Anterior cingulate cortex (tissue), 58 donors: ENCODE measurements at regions not wholly inside any gene's neighbourhood (a gene's known extent, or its start where the extent isn't known, plus 50 kb on each side); places are given as distances from the start of the nearest gene placed in this dataset.

Experiments
- DNase-seq, 58 donors: peaks; one replicate each; lab custom pipeline; 2025; lab: John Stamatoyannopoulos, UW

DNA sequence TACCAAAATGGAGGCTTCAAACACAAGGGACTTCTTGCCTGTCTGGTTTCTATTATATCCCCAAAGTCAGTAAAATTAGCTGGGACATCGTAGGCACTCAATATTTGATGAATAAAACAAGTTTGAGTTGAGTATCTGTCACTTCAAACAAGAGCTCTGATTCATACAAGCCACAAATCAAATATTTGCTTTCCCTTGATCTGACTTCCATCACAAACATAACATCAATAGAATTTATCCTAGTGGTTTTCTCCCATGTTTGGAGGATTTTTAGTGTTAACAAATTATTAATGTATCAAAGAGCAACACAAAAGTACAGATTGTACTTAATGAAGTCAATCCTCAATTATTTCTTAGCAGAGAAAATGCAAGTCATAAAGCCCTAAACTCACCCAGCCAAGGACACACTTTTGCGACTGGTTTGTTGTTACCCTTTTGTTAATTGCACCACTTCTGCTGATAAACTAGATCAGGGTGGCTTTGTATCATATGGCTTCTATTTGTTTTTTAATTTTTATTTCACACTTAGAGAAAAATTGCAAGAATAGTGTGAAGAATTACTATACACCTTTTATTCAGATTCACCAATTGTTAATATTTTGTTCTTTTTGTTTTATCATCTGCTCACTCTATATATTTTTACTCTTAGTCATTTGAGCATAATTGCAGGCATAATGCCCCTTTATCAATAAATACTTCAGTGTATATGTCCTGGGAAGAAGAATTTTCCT is 117.4 kb upstream of the PRDM1 start:
- no peak for DNase-seq

DNA sequence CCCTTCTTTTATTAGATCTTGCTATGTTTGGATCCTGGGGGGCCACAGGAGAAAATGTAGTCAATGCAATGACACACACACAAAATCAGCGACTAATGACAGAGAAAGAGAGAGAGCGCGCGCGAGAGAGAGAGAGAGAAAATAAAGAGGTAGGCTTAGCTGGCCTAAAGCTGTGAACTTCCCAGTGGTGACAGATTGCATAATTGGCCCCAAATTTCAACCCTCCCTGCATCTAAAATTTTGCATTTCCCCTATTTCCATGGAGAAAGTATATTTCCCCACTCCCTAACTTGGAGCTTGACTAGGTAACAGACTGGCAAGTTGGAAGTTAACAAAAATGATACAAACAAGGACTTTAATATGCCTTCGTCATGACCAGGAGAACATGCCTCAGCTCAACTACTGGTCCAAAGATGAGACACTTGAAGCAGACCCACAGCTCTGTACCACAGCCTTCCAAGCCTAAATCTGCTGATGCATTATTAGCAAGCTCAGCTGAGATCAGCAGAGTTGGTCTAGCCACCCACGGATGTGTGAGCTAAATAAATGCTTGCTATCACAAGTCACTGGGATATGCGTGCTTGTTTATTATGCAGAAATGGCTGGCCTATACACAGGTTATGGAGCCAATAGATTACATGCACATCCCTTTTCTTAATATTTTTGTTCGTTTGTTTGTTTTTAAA is 118.1 kb upstream of the PRDM1 start:
- no peak for DNase-seq

- no peak for DNase-seq
Measured at GRCh38 chr6:105966481-105966880, 119.7 kb upstream of the PRDM1 start.

DNA sequence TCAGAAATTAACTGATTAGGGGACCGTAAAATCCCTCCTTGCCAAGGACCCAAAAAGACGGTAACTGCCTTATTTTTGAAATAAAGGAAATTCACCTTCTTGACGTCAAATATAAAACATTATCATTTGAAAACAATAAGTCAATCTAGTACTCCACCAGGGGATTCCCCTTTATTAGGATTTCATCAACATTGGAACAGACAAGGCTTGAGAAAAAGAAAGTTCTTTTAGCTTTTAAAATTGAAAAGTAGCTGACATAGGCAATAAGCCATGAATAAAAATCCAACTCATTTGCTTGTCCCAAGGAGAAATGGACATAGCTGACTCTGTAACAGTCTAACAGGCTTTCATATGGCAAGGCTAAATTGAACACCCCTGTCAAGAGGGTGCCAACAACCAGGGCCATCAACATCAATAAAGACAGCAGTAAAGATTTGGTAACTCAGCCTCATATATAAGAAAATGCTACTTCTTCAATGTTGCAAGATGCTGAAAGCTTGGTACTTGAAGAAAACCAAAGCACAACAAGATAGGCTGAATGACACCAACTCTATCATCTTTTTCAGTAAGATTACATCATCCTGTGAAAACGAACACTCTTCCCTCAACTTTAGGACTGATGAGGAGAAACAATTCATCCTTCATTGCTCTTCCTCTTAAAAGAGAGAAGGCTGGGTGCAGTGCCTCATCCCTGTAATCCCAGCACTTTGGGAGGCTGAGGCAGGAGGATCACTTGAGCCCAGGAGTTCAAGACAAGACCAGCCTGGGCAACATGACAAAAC is 121.0 kb upstream of the PRDM1 start:
- DNase-seq = no peak

DNA sequence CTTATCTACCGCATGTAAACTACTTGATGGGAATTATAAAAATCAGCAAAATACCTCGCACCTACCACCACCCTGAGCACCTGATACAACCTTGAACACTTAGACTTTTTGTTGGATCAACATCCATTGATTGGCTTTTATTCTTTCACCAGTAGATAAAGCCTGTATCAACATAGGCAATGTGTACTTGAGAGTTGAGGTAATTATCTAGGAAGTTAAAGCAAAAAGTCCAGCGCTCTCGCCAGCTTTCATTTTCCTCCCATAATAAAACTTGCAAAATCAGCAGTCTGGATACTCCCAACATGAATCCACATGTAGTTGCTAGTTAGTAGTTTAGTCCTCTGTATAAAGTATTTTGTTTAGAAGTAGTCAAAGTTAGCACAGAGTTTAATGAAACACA is 132.0 kb upstream of the PRDM1 start:
- DNase-seq = no peak

DNA sequence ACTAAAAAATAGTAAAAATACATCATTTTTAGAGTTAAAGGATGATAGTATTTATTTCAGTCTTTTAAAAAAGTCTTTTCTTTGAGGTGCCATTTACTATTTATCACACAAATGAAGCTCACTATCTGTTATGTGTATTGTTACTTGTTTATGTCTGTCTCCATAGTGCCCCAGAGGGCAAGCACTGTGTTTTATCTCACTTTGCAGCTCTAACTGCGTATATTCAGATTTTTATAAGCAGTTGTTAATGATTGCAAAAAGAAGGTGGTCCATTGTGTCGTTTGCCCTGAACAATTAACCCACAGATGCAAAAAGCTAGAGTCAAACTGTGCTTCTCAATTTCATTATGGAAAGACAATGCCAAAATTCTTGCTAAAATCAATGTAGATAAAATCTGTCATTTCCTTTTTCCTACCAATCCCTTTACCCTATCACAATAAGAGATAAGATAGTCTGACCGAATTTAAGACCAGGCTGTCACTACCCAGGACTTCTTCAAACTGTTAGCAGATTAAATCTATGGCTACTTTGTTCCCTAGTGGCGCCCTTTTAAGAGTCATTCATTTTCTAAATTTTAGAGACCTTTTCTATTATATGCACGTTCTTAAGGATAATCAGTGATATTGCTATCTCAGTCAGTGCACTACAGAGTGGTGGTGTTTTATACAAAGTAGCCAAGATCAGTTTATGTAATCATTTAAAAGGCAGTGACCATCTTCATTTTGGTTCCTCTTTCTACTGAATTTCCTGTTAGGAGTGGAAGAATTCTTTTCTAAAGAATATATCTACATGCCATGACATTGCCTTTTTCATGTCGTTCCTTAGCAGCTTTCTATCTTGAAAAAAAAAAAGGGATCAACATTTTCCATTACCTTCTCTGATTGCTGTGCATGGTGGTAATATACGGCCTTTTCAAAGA is 133.1 kb upstream of the PRDM1 start:
- no peak for DNase-seq

DNA sequence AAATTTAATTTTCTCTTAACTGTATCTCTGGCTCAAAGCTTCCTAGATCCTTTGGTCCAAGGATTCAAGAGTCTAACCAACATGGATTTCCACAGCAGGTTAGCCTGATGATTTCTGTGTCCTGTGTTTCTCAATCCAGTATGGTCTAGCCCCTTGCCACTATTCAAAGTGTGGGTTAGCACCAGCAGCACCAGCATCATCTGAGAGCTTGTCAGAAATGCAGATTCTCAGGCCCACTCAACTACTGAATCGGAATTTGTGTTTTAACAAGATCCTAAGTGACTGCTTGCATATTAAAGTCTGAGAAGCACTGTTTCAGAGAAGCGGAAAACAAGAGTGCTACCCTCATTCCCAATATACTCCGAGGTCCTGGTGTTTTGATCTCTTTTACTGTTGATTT is 133.8 kb upstream of the PRDM1 start:
- no peak for DNase-seq

DNA sequence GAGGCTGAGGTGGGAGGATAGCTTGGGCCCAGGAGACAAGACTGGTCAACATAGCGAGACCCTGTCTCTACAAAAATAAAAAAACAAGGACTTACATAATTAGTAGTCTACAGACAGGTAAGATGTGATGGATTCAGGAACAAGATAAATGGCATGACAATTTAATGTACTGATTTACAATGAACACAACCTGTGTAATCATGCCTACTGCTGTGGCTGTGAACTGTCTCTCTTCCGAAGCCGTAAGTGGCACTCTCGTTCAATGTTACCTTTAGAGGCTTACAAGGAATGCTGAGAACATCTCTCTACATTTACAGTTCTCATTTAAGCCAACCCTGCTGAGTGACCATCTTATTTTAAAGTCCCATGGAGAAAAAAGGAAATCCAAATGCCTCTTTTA is 134.8 kb upstream of the PRDM1 start:
- DNase-seq = no peak

GRCh38 chr6:105949869-105950268 is 136.3 kb upstream of the PRDM1 start:
- no peak for DNase-seq

DNA sequence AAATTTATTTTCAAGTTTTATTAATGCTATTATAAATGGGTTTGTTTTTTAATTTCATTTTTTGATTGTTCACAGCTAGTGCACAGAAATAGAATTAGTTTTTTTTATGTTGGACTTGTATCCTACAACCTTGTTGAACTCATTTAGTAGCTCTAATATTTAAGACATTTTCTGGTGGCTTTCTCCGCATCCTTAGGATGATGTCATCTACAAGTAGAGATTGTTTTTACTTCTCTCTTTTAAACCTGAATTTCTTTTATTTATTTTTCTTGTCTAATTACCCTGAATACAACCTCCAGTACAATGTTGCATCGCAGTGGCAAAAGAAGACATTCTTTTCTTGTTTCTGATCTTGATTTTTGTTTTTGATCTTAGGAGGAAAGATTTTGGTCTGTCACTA is 142.6 kb upstream of the PRDM1 start:
- no peak for DNase-seq

DNA sequence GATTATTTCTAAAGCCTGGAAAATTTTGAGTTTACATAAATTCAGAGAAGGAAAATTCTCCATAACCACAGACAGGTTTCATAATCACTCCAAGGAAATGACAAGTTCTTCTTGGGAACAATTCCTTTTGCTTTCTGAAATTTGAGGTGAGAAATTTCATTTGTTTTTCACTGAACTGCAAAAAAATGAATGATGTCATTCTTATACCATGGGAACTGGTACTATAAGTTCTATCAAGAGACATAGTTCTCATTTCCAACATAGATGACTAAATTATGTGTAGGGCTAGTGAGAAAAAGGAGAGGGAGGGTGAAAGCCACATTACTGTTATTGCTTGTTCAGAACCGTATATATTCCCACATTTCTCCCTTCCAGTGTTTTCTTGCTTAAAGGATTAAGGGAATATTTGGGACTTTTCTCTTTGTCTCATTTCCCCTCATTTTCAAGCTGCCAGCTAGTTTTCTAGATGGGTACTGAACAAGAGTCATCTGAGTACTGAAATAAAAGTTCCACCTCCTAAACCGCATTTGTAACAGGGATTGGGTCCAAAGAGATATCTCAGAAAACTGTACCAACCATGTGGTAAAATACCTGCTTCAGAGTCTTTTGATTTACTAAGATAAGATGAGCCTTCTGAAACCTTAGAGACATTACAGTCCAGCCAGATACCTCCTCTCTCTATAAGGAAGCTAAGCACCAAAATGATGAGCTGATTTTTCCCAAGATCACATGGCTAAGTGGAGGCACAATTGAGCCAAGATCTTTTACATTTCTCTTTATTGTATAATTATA is 144.3 kb upstream of the PRDM1 start:
- no peak for DNase-seq

DNA sequence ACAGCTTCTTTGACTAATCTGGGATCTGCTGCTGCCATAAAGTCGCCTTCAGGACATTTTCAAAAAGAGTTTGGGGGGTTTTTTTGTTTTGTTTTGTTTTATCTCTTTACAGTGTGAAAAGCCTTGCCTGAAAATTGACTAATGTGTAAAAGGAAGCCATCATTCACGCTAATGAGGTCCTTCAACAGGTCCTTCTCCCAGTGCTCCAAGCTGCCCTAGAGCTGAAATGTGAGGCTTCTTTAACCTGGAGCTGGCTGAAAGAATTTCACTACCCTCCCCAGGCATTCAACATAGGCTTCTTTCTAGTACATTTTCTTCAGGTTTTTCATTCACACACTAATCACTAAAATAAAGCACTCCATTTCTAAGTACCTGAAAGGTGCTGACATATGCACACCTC is 145.1 kb upstream of the PRDM1 start:
- DNase-seq = no peak

DNA sequence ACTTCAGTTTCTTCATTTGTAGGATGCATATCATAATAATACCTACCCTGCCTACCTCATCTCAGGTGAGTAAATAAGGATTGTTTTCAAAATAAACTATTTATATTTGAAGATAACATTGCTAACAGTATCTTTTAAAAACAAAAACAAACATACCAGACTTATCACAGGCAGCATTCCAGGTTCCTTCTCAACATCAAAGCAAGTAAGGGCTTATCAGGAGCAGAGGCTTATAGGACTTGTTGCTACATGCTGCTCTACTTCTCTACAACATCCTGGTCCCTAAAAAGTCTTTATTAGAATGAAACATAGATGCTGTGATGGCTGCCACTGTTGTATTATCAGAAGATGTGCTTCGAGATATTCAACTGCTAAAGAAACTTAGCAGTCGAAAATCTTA is 149.2 kb upstream of the PRDM1 start:
- DNase-seq = no peak

DNA sequence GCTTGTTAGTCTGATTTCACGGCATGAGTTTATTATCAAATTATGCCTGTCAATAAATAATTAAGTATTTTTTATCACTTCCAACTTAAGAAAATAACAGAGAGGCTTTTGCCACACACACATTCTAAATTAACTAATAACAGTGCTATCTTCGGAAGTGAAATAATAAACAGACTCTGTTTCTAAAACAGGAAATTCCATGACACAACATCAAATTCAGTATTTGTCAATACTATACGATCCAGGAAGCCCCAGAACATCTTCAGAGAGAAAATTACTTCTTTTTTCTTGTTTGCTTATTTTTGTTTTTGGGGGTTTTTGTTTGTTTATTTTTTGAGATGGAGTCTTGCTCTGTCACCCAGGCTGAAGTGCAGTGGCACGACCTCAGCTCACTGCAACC is 150.7 kb upstream of the PRDM1 start:
- no peak for DNase-seq

DNA sequence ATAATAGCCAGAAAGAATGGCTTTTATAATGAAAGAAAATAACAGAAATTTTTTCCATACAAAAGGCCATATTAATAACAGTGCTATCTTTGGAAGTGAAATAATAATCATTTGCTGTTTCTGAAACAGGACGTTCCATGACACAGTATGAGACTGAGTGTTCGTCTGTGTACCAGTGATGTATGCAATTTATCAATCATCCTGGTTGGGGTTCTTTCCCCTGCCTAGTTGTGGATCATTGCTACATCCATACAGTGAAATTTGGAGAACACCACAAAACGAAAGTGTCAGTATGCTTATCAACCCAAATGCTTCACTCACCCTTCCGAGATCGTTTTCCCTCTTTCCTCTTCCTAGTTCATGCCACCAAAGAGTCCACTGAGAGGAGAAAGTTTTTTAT is 151.4 kb upstream of the PRDM1 start:
- no peak for DNase-seq

DNA sequence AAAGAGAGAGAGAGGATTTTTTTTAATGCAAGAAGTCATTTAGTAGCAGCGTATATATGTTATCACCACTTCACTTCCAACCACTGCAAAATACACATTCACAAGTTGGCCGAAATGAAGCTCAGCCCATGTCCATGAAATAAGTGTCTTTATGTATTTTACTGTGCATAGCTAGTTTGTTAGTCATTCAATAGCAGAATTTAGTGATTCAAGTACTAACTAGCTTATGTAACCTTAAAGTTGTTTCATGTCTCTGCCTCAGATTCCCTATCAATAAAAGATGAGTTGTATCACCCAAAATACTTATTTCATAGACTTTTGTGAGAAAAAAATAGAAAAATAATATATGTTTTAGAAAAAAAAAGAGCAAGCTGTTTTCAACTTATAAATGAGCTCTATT is 153.7 kb upstream of the PRDM1 start:
- no peak for DNase-seq

- no peak for DNase-seq
Measured at GRCh38 chr6:105929626-105930025, 156.5 kb upstream of the PRDM1 start.

- no peak for DNase-seq
Measured at GRCh38 chr6:105926318-105926717, 159.8 kb upstream of the PRDM1 start.

- no peak for DNase-seq
Measured at GRCh38 chr6:105925706-105926105, 160.4 kb upstream of the PRDM1 start.

- DNase-seq = no peak
Measured at GRCh38 chr6:105921781-105922180, 164.4 kb upstream of the PRDM1 start.
